ENCODE measurements at regions not wholly inside any gene's neighbourhood (a gene's known extent, or its start where the extent isn't known, plus 50 kb on each side); places are given as distances from the start of the nearest gene placed in this dataset.

DNA sequence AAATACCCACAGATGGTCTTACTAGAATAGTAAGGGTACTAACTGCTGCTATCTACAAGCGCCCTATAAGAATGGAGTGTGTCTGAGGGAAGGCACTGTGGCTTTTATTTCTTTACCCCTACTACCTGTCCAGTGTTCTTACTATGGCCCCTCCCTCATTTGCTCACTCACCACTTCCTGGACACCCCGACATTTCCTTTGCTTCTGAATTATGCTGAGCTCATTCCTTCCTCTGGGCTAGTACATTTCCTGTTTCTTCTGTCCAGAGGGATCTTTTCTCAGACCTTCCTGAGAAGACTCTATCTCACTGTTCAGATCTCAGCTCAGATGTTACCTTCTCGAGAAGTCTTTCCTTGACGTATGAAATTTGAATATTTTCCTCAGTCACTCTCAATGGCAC is 192.1 kb upstream of the DAB1 start:
- H3K27me3 ChIP-seq (ENCODE audit: insufficient read depth, low read length): no peaks in the 10 kb centered on the region
- H3K9ac ChIP-seq (ENCODE audit: low read length): no peak overlapping the region
- DNase-seq (ENCODE audit: low read depth): no peak
- no peak overlapping the region for H3K4me3 ChIP-seq (ENCODE audit: insufficient read depth, low read depth, low read length)
- no peak overlapping the region for H3K27ac ChIP-seq (ENCODE audit: low read depth, low read length)
- no peak overlapping the region for H2AFZ ChIP-seq (ENCODE audit: low read depth, low read length)
- H3K27ac Mint-ChIP-seq (ENCODE audit: unreplicated experiment): no peak overlapping the region
- no peaks in the 10 kb centered on the region for H3K27me3 Mint-ChIP-seq (ENCODE audit: low read depth, unreplicated experiment)
- no peaks in the 10 kb centered on the region for H3K4me1 Mint-ChIP-seq (ENCODE audit: low read depth, unreplicated experiment)
- H3K79me2 ChIP-seq (ENCODE audit: insufficient read depth, low read length): no peaks in the 10 kb centered on the region
- H3K4me2 ChIP-seq (ENCODE audit: low read length): no peak overlapping the region
- TF ChIP-seq EZH2 (IDR thresholded peaks at IDR 0.05; ENCODE audit: insufficient read depth, low read length): no peak
- TF ChIP-seq, protein P1, sequence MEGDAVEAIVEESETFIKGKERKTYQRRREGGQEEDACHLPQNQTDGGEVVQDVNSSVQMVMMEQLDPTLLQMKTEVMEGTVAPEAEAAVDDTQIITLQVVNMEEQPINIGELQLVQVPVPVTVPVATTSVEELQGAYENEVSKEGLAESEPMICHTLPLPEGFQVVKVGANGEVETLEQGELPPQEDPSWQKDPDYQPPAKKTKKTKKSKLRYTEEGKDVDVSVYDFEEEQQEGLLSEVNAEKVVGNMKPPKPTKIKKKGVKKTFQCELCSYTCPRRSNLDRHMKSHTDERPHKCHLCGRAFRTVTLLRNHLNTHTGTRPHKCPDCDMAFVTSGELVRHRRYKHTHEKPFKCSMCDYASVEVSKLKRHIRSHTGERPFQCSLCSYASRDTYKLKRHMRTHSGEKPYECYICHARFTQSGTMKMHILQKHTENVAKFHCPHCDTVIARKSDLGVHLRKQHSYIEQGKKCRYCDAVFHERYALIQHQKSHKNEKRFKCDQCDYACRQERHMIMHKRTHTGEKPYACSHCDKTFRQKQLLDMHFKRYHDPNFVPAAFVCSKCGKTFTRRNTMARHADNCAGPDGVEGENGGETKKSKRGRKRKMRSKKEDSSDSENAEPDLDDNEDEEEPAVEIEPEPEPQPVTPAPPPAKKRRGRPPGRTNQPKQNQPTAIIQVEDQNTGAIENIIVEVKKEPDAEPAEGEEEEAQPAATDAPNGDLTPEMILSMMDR (IDR thresholded peaks at IDR 0.05; ENCODE audit: insufficient read depth, low read depth, low read length): no peak
- no peak for FAIRE-seq
- no peaks in the 10 kb centered on the region for H3K36me3 ChIP-seq (ENCODE audit: insufficient read depth, low read length)
- no peaks in the 10 kb centered on the region for H3K9me3 Mint-ChIP-seq (ENCODE audit: unreplicated experiment)
- H3K9me3 ChIP-seq (ENCODE audit: insufficient read depth, low read depth, low read length): no peaks in the 10 kb centered on the region
- no peaks in the 10 kb centered on the region for H3K4me1 ChIP-seq (ENCODE audit: insufficient read depth, low read length)
- no peak overlapping the region for H3K4me3 Mint-ChIP-seq (ENCODE audit: unreplicated experiment)
- no peaks in the 10 kb centered on the region for H3K36me3 Mint-ChIP-seq (ENCODE audit: low read depth, unreplicated experiment)
- no peaks in the 10 kb centered on the region for H4K20me1 ChIP-seq (ENCODE audit: insufficient read depth, low read length)

DNA sequence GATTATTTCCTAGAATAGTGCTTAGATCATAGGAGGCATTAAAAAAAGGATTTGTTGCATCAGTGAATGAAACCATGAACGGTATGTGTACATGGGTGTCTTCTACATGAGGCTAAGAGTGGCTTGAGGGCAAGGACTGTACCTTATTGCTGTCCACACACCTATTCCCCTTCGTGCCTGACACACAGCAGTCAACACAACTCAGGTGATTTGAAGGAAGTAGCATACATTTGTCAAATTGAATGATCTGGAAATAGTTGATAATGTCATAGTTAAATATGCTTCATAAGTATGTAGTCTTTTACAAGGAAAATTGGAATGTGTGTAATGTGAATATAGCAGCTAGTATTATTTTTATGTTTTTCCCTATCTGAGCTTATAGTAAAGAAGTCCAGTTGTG is 189.0 kb upstream of the DAB1 start:
- Mint-ChIP-seq H3K9me3 (ENCODE audit: unreplicated experiment) (no peaks in the 10 kb centered on the region), H3K27me3 (ENCODE audit: low read depth, unreplicated experiment) (no peaks in the 10 kb centered on the region), H3K4me3 (ENCODE audit: unreplicated experiment) (no peak overlapping the region), H3K36me3 (ENCODE audit: low read depth, unreplicated experiment) (no peaks in the 10 kb centered on the region), H3K27ac (ENCODE audit: unreplicated experiment) (no peak overlapping the region), H3K4me1 (ENCODE audit: low read depth, unreplicated experiment) (no peaks in the 10 kb centered on the region)
- Histone ChIP-seq H3K9me3 (ENCODE audit: insufficient read depth, low read depth, low read length) (no peaks in the 10 kb centered on the region), H3K4me2 (ENCODE audit: low read length) (no peak overlapping the region), H3K79me2 (ENCODE audit: insufficient read depth, low read length) (no peaks in the 10 kb centered on the region), H3K9ac (ENCODE audit: low read length) (no peak overlapping the region), H3K4me3 (ENCODE audit: insufficient read depth, low read depth, low read length) (no peak overlapping the region), H3K4me1 (ENCODE audit: insufficient read depth, low read length) (no peaks in the 10 kb centered on the region), H3K36me3 (ENCODE audit: insufficient read depth, low read length) (no peaks in the 10 kb centered on the region), H4K20me1 (ENCODE audit: insufficient read depth, low read length) (no peaks in the 10 kb centered on the region), H2AFZ (ENCODE audit: low read depth, low read length) (no peak overlapping the region), H3K27ac (ENCODE audit: low read depth, low read length) (no peak overlapping the region), H3K27me3 (ENCODE audit: insufficient read depth, low read length) (no peaks in the 10 kb centered on the region)
- TF ChIP-seq, protein P1 (IDR thresholded peaks at IDR 0.05; ENCODE audit: insufficient read depth, low read depth, low read length): no peak
- no peak for TF ChIP-seq EZH2 (IDR thresholded peaks at IDR 0.05; ENCODE audit: insufficient read depth, low read length)
- FAIRE-seq: no peak
- DNase-seq (ENCODE audit: low read depth): no peak

DNA sequence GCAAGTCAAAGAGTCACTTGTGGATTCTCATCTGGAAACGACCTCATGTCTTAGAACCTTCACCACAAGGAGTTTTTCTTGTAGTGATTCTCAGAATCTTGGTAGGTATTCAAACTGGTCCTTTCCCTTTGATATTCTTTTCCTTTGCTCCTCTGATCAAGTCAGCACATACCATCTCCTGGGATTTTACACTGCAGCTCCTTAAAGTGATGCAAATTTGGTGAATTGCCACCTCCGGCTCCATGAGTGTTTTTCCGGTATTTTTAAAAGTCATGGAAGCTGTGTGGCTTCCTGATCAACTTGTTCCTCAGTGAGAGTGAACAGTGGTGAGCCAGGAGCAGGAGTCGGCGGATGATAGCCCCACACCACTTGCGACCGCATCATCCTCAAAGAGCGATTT is 182.1 kb upstream of the DAB1 start:
- Histone ChIP-seq H3K27me3 (ENCODE audit: insufficient read depth, low read length) (no peaks in the 10 kb centered on the region), H2AFZ (ENCODE audit: low read depth, low read length) (no peak overlapping the region), H3K27ac (ENCODE audit: low read depth, low read length) (no peak overlapping the region), H3K4me2 (ENCODE audit: low read length) (no peak overlapping the region), H3K4me3 (ENCODE audit: insufficient read depth, low read depth, low read length) (no peak overlapping the region), H3K79me2 (ENCODE audit: insufficient read depth, low read length) (no peaks in the 10 kb centered on the region), H3K9me3 (ENCODE audit: insufficient read depth, low read depth, low read length) (no peaks in the 10 kb centered on the region), H3K4me1 (ENCODE audit: insufficient read depth, low read length) (no peaks in the 10 kb centered on the region), H3K36me3 (ENCODE audit: insufficient read depth, low read length) (no peaks in the 10 kb centered on the region), H4K20me1 (ENCODE audit: insufficient read depth, low read length) (no peaks in the 10 kb centered on the region), H3K9ac (ENCODE audit: low read length) (no peak overlapping the region)
- no peaks in the 10 kb centered on the region for H3K9me3 Mint-ChIP-seq (ENCODE audit: unreplicated experiment)
- H3K27me3 Mint-ChIP-seq (ENCODE audit: low read depth, unreplicated experiment): no peaks in the 10 kb centered on the region
- FAIRE-seq (no peak), DNase-seq (ENCODE audit: low read depth) (no peak)
- no peak for TF ChIP-seq EZH2 (IDR thresholded peaks at IDR 0.05; ENCODE audit: insufficient read depth, low read length)
- TF ChIP-seq, protein P1 (IDR thresholded peaks at IDR 0.05; ENCODE audit: insufficient read depth, low read depth, low read length): no peak
- no peak overlapping the region for H3K4me3 Mint-ChIP-seq (ENCODE audit: unreplicated experiment)
- no peaks in the 10 kb centered on the region for H3K4me1 Mint-ChIP-seq (ENCODE audit: low read depth, unreplicated experiment)
- H3K36me3 Mint-ChIP-seq (ENCODE audit: low read depth, unreplicated experiment): no peaks in the 10 kb centered on the region
- no peak overlapping the region for H3K27ac Mint-ChIP-seq (ENCODE audit: unreplicated experiment)

Measured in astrocyte (in vitro differentiated cells and primary cell).